Testis (tissue), 2 donors: ENCODE measurements at regions not wholly inside any gene's neighbourhood (a gene's known extent, or its start where the extent isn't known, plus 50 kb on each side); places are given as distances from the start of the nearest gene placed in this dataset.

Experiments
- DNase-seq: peaks from one replicate; pipeline ENCODE4 v3.0.0-alpha.2; 2019
- H3K27ac ChIP-seq, 2 donors: fragments of 200-600 bp; sonication (generic); one replicate each; pipeline ENCODE4 v1.5.1; 2019
- H3K27me3 ChIP-seq: fragments of 200-600 bp; sonication (generic); one replicate; pipeline ENCODE4 v1.5.1; 2019
- H3K36me3 ChIP-seq: fragments of 200-600 bp; sonication (generic); one replicate; pipeline ENCODE4 v1.5.1; 2017; ENCODE audit warnings: low read depth; ENCODE audit errors: missing control alignments
- H3K4me1 ChIP-seq: fragments of 200-600 bp; sonication (generic); one replicate; pipeline ENCODE4 v1.5.1; 2019
- H3K4me3 ChIP-seq, 2 donors: fragments of 200-600 bp; sonication (generic); one replicate each; pipeline ENCODE4 v1.5.1; 2017 to 2019
- H3K9me3 ChIP-seq: fragments of 200-600 bp; sonication (generic); one replicate; pipeline ENCODE4 v1.5.1; 2017
- CTCF ChIP-seq, 3 experiments: fragments of 450-650 bp in 2 of 3; fragments of 200-600 bp in 1 of 3; sonication (generic) in 1 of 3; IDR thresholded peaks; one replicate each; pipeline ENCODE4 v1.5.1; 2016 to 2019; ENCODE audit warnings: antibody characterized with exemption in 3 of 3, mild to moderate bottlenecking in 2 of 3, moderate library complexity in 1 of 3
- POLR2A ChIP-seq: fragments of 450-650 bp; IDR thresholded peaks from one replicate; pipeline ENCODE4 v1.6.1; 2017; ENCODE audit warnings: antibody characterized with exemption, mild to moderate bottlenecking, moderate library complexity
- WGBS, 2 donors: methylation state at CpG; one replicate each; pipeline ENCODE4 v1.1.5; 2018; 5-methylcytosine and 5-hydroxymethylcytosine counted together
- intact Hi-C: fragments of 100-400 bp; cut with DNase I; formaldehyde crosslinking; loops from one replicate; pipeline ENCODE4 v1.15.1; 2023; ENCODE audit warnings: low total_unique reads

DNA sequence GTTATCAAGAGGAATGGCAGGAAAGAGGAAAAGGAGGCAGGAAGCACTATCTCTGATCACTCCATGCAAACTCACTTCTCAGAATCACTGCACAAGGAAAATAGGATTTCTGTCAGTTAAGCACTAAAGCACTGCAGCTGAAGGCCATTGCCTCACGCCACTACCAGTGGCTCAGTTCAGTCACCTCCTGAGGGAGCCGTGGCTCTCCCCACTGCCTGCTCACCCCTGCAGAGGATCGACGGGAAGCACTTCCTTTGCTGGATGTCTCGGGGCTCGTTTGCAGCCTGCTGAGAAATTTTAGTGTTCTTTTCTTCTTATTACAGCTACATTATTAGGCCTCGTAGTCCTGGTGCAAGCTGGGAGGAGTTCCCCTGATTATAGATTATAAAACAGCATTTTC is 90.1 kb upstream of the ADCY1 start:
- TF ChIP-seq POLR2A (no peak), CTCF (IDR thresholded peaks at IDR 0.05) (no peak)
- H3K4me1 ChIP-seq, result no peaks in the 10 kb centered on the region
- H3K27ac ChIP-seq, result no peak overlapping the region
- intact Hi-C loops, result no loop called here
- no peak overlapping the region for H3K4me3 ChIP-seq
- DNase-seq, result no peak
- H3K27me3 ChIP-seq, result no peaks in the 10 kb centered on the region
- 27 to 39% methylated on average over 7 of the region's 7 CpGs for WGBS, 2 donors
- H3K36me3 ChIP-seq, result no peaks in the 10 kb centered on the region
- no peaks in the 10 kb centered on the region for H3K9me3 ChIP-seq

GRCh38 chr7:45486575-45486974 is 87.6 kb upstream of the ADCY1 start:
- Histone ChIP-seq H3K27me3 (no peaks in the 10 kb centered on the region), H3K36me3 (no peaks in the 10 kb centered on the region), H3K4me1 (no peaks in the 10 kb centered on the region), H3K27ac (no peak overlapping the region), H3K4me3 (no peak overlapping the region), H3K9me3 (no peaks in the 10 kb centered on the region)
- no peak for DNase-seq
- intact Hi-C loops, result no loop called here
- WGBS, 2 donors, result 88 to 94% methylated on average over 2 of the region's 2 CpGs
- no peak for TF ChIP-seq POLR2A
- no peak for TF ChIP-seq CTCF (IDR thresholded peaks at IDR 0.05)

DNA sequence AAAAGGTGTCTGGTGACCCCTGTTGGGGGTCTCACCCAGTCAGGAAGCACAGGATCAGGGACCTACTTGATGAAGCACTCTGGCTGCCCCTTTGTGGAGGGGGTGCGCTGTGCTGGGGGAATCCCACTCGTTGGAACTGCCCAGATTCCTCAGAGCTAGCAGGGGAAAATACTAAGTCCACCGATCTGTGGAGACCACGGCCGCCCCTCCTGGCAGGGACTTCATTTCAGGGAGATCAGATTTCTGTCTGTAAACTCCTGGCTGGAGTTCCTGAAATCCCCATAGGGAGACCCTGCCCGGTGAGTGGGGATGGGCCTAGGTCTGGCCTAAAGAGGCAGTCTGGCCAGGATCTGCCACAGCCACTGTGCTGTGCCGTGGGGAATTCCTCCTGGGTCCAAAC is 79.3 kb upstream of the ADCY1 start:
- intact Hi-C loops, result no loop called here
- Histone ChIP-seq H3K4me1 (no peaks in the 10 kb centered on the region), H3K4me3 (no peak overlapping the region), H3K36me3 (no peaks in the 10 kb centered on the region), H3K27me3 (no peaks in the 10 kb centered on the region), H3K9me3 (no peaks in the 10 kb centered on the region), H3K27ac (no peak overlapping the region)
- no peak for TF ChIP-seq CTCF (IDR thresholded peaks at IDR 0.05)
- no peak for TF ChIP-seq POLR2A
- WGBS, 2 donors, result 30% methylated on average over 7 of the region's 7 CpGs; no CpG with 5 or more reads in 1 of the 2 donors
- no peak for DNase-seq

DNA sequence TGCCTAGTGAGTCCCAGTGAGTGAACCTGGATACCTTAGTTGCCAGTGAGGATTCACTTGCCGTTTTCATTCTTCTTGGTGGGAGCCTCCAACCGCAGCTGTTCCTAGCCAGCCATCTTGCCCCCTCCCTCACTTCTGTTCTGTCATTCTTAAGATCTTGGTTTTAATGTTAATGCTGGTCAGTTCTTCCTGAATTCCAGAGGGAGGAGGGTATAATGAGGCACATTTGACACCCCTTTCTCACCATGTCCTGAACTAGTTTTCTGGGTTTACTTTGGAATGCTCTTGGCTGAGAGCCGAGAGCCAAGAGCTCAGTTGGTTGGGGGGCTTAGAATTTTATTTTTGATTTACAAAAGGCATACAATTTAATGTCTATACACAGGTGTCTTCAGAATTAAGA is 78.5 kb upstream of the ADCY1 start:
- Histone ChIP-seq H3K27me3 (no peaks in the 10 kb centered on the region), H3K4me1 (no peaks in the 10 kb centered on the region), H3K4me3 (no peak overlapping the region), H3K27ac (no peak overlapping the region), H3K36me3 (no peaks in the 10 kb centered on the region), H3K9me3 (no peaks in the 10 kb centered on the region)
- intact Hi-C loops, result no loop called here
- TF ChIP-seq POLR2A (no peak), CTCF (IDR thresholded peaks at IDR 0.05) (no peak)
- DNase-seq, result no peak
- WGBS, 2 donors, result 51 to 71% methylated on average over 3 of the region's 3 CpGs

DNA sequence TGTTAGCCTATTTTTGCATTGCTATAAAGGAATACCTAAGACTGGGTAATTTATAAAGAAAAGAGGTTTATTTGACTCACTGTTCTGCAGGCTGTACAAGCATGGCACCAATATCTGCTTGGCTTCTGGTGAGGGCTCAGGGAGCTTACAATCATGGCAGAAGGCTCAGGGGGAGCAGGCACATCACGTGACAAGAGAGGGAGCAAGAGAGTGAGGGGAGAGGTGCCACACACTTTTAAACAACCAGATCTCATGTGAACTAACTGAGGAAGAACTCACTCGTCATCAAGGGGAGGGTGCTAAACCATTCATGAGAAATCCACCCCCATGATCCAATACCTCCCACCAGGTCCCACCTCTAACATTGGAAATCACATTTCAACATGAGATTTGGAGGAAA is 73.9 kb upstream of the ADCY1 start:
- Histone ChIP-seq H3K36me3 (no peaks in the 10 kb centered on the region), H3K27me3 (no peaks in the 10 kb centered on the region), H3K4me3 (no peak overlapping the region), H3K9me3 (no peaks in the 10 kb centered on the region), H3K27ac (no peak overlapping the region), H3K4me1 (no peaks in the 10 kb centered on the region)
- intact Hi-C loops, result no loop called here
- WGBS, 2 donors, result 75 to 84% methylated on average over 2 of the region's 2 CpGs
- TF ChIP-seq POLR2A, result no peak
- no peak for TF ChIP-seq CTCF (IDR thresholded peaks at IDR 0.05)
- no peak for DNase-seq
